Epithelial cell of esophagus (primary cell): ENCODE measurements at regions not wholly inside any gene's neighbourhood (a gene's known extent, or its start where the extent isn't known, plus 50 kb on each side); places are given as distances from the start of the nearest gene placed in this dataset.

Experiments
- DNase-seq: peaks from one replicate; pipeline ENCODE4 v3.0.0; 2010; ENCODE audit warnings: low read depth
- H3K4me3 ChIP-seq: 2 replicates; pipeline ENCODE4 v1.5.1; 2011; ENCODE audit warnings: mild to moderate bottlenecking, low read length, control low read depth
- CTCF ChIP-seq: IDR thresholded peaks from 2 replicates; pipeline ENCODE4 v1.5.1; 2011; ENCODE audit warnings: low read depth, mild to moderate bottlenecking, low read length, control low read depth, inconsistent platforms; ENCODE audit not compliant: insufficient read depth; ENCODE audit errors: missing control alignments

- no peak overlapping the region for H3K4me3 ChIP-seq
- TF ChIP-seq CTCF = no peak
- no peak for DNase-seq
Observed at GRCh38 chr14:78104160-78104559, 66.0 kb upstream of the NRXN3 start.

GRCh38 chr14:78104655-78105054, 65.5 kb upstream of the NRXN3 start:
- H3K4me3 ChIP-seq = no peak overlapping the region
- no peak for TF ChIP-seq CTCF
- DNase-seq = no peak

- no peak for DNase-seq
- H3K4me3 ChIP-seq = no peak overlapping the region
- no peak for TF ChIP-seq CTCF
Observed at GRCh38 chr14:78106381-78106780, 63.8 kb upstream of the NRXN3 start.

- TF ChIP-seq CTCF = no peak
- DNase-seq = no peak
- H3K4me3 ChIP-seq = no peak overlapping the region
Observed at GRCh38 chr14:78107166-78107565, 63.0 kb upstream of the NRXN3 start.

GRCh38 chr14:78119440-78119839, 50.7 kb upstream of the NRXN3 start:
- no peak for TF ChIP-seq CTCF
- no peak for DNase-seq
- H3K4me3 ChIP-seq = no peak overlapping the region
